A549 (cell line): ENCODE measurements at regions not wholly inside any gene's neighbourhood (a gene's known extent, or its start where the extent isn't known, plus 50 kb on each side); places are given as distances from the start of the nearest gene placed in this dataset.

ENCODE experiments used
- EHF ChIP-seq: fragments of 250-450 bp; sonication (Bioruptor Pico); IDR thresholded peaks from 2 replicates; pipeline ENCODE4 v1.5.0; 2020; ENCODE audit warnings: mild to moderate bottlenecking
- NFE2L2 ChIP-seq: fragments of 150-350 bp; conservative IDR thresholded peaks from 2 replicates; pipeline ENCODE4 v1.6.1; 2014; ENCODE audit warnings: low read length
- POLR2A ChIP-seq: IDR thresholded peaks from 2 replicates; pipeline ENCODE4 v1.6.1; 2012; ENCODE audit warnings: mild to moderate bottlenecking, low read length
- TF ChIP-seq, protein P1 (sequence below): fragments of >200 bp; sonication (Bioruptor Twin); formaldehyde crosslinking; IDR thresholded peaks from 3 replicates; pipeline ENCODE4 v1.5.1; 2016
- TF ChIP-seq, protein P2 (sequence below): fragments of 450-650 bp; IDR thresholded peaks from 2 replicates; pipeline ENCODE4 v1.6.1; 2014; ENCODE audit warnings: antibody characterized with exemption
- TF ChIP-seq, protein P3 (sequence below): IDR thresholded peaks from 2 replicates; pipeline ENCODE4 v1.6.1; 2012

DNA sequence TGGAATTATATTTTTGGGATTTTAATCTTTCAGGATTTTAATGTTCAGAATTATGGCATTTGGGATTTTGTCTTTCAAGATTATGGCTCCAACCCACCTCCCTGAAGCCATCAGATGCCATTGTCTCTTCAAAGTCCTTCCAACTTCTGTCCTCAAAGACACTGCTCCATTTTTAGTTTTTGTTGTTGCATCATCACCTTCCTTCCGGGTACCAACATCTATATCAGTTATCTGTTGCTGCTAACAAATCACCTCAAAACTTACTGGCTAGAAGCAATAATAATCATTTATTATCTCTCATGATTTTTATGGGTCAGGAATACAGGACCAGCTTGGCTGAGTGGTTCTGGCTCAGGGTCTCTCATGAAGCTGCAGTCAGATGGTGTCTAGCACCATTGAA lies 138.8 kb upstream of the ZBED5 start:
- TF ChIP-seq NFE2L2 (no peak), EHF (CRISPR knock-in tag) (no peak), POLR2A (no peak)
- TF ChIP-seq, protein P1, sequence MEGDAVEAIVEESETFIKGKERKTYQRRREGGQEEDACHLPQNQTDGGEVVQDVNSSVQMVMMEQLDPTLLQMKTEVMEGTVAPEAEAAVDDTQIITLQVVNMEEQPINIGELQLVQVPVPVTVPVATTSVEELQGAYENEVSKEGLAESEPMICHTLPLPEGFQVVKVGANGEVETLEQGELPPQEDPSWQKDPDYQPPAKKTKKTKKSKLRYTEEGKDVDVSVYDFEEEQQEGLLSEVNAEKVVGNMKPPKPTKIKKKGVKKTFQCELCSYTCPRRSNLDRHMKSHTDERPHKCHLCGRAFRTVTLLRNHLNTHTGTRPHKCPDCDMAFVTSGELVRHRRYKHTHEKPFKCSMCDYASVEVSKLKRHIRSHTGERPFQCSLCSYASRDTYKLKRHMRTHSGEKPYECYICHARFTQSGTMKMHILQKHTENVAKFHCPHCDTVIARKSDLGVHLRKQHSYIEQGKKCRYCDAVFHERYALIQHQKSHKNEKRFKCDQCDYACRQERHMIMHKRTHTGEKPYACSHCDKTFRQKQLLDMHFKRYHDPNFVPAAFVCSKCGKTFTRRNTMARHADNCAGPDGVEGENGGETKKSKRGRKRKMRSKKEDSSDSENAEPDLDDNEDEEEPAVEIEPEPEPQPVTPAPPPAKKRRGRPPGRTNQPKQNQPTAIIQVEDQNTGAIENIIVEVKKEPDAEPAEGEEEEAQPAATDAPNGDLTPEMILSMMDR: no peak
- TF ChIP-seq, protein P2, sequence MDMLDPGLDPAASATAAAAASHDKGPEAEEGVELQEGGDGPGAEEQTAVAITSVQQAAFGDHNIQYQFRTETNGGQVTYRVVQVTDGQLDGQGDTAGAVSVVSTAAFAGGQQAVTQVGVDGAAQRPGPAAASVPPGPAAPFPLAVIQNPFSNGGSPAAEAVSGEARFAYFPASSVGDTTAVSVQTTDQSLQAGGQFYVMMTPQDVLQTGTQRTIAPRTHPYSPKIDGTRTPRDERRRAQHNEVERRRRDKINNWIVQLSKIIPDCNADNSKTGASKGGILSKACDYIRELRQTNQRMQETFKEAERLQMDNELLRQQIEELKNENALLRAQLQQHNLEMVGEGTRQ: no peak
- TF ChIP-seq, protein P3, sequence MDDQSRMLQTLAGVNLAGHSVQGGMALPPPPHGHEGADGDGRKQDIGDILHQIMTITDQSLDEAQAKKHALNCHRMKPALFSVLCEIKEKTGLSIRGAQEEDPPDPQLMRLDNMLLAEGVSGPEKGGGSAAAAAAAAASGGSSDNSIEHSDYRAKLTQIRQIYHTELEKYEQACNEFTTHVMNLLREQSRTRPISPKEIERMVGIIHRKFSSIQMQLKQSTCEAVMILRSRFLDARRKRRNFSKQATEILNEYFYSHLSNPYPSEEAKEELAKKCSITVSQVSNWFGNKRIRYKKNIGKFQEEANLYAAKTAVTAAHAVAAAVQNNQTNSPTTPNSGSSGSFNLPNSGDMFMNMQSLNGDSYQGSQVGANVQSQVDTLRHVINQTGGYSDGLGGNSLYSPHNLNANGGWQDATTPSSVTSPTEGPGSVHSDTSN: no peak
